Midbrain (tissue), 1 donor: ENCODE measurements at regions not wholly inside any gene's neighbourhood (a gene's known extent, or its start where the extent isn't known, plus 50 kb on each side); places are given as distances from the start of the nearest gene placed in this dataset.
"Not testable (repeated sequence)": the region's sequence is repeated elsewhere in the genome, so short reads cannot be mapped to it uniquely, and the experiment has no call there.

Experiments
- DNase-seq: peaks from one replicate; lab custom pipeline; 2025; lab: John Stamatoyannopoulos, UW

- no peak for DNase-seq
Measured at GRCh38 chr1:18561967-18562366, 68.7 kb upstream of the PAX7 start.

- no peak for DNase-seq
Measured at GRCh38 chr1:18564676-18565075, 66.0 kb upstream of the PAX7 start.

GRCh38 chr1:18565321-18565720 is 65.3 kb upstream of the PAX7 start:
- DNase-seq, result no peak

- no peak for DNase-seq
Measured at GRCh38 chr1:18568489-18568888, 62.2 kb upstream of the PAX7 start.

- DNase-seq, result no peak
Measured at GRCh38 chr1:18569251-18569650, 61.4 kb upstream of the PAX7 start.

- DNase-seq, result no peak
Measured at GRCh38 chr1:18569811-18570545, 60.7 kb upstream of the PAX7 start.

GRCh38 chr1:18571275-18571674 is 59.4 kb upstream of the PAX7 start:
- no peak for DNase-seq

GRCh38 chr1:18572022-18572880 is 58.4 kb upstream of the PAX7 start:
- no peak for DNase-seq

GRCh38 chr1:18573170-18573569 is 57.5 kb upstream of the PAX7 start:
- no peak for DNase-seq

GRCh38 chr1:18574754-18575153 is 55.9 kb upstream of the PAX7 start:
- no peak for DNase-seq

- DNase-seq, result no peak
Measured at GRCh38 chr1:18575620-18576019, 55.0 kb upstream of the PAX7 start.

GRCh38 chr1:18578271-18578670 is 52.4 kb upstream of the PAX7 start:
- no peak for DNase-seq

GRCh38 chr1:18579267-18579666 is 51.4 kb upstream of the PAX7 start:
- DNase-seq, result not testable (repeated sequence)

GRCh38 chr1:18580047-18580446 is 50.6 kb upstream of the PAX7 start:
- no peak for DNase-seq

GRCh38 chr1:18580691-18581419 is 49.8 kb upstream of the PAX7 start:
- DNase-seq, result no peak
